Endodermal cell (in vitro differentiated cells): ENCODE measurements at regions not wholly inside any gene's neighbourhood (a gene's known extent, or its start where the extent isn't known, plus 50 kb on each side); places are given as distances from the start of the nearest gene placed in this dataset.

Source experiments
- DNase-seq: peaks from one replicate; pipeline ENCODE4 v3.0.0-alpha.2; 2017
- H3K27ac ChIP-seq: 2 replicates; pipeline ENCODE4 v1.5.1; 2013; ENCODE audit warnings: mild to moderate bottlenecking, low read depth, low read length, moderate library complexity
- H3K27me3 ChIP-seq: 2 replicates; pipeline ENCODE4 v1.6.1; 2013; ENCODE audit warnings: mild to moderate bottlenecking, low read length, moderate library complexity; ENCODE audit not compliant: insufficient read depth, control insufficient read depth, poor library complexity, severe bottlenecking
- H3K36me3 ChIP-seq: 2 replicates; pipeline ENCODE4 v1.7.0; 2013; ENCODE audit warnings: mild to moderate bottlenecking, low read length, moderate library complexity; ENCODE audit not compliant: control insufficient read depth, insufficient read depth
- H3K4me1 ChIP-seq: one replicate; pipeline ENCODE4 v1.7.0; 2013; ENCODE audit warnings: low read length; ENCODE audit not compliant: control insufficient read depth, insufficient read depth
- H3K4me3 ChIP-seq: 2 replicates; pipeline ENCODE4 v1.5.1; 2013; ENCODE audit warnings: mild to moderate bottlenecking, low read length, moderate library complexity
- H3K9ac ChIP-seq: 2 replicates; pipeline ENCODE4 v1.6.1; 2013; ENCODE audit warnings: mild to moderate bottlenecking, low read length, moderate library complexity; ENCODE audit not compliant: poor library complexity, severe bottlenecking; ENCODE audit errors: extremely low read depth
- H3K9me3 ChIP-seq: 2 replicates; pipeline ENCODE4 v1.6.1; 2013; ENCODE audit warnings: mild to moderate bottlenecking, low read length, moderate library complexity; ENCODE audit not compliant: control insufficient read depth
- H3K27ac Mint-ChIP-seq: 2 replicates; pipeline ENCODE4 v1.8.0; 2020; ENCODE audit warnings: mixed read lengths
- H3K27me3 Mint-ChIP-seq: 2 replicates; pipeline ENCODE4 v1.8.0; 2021; ENCODE audit warnings: mild to moderate bottlenecking, mixed read lengths; ENCODE audit not compliant: insufficient read depth
- H3K36me3 Mint-ChIP-seq: 2 replicates; pipeline ENCODE4 v1.8.0; 2020; ENCODE audit warnings: low read depth, mixed read lengths
- H3K4me1 Mint-ChIP-seq: 2 replicates; pipeline ENCODE4 v1.8.0; 2020; ENCODE audit warnings: mixed read lengths
- H3K4me3 Mint-ChIP-seq: 2 replicates; pipeline ENCODE4 v1.8.0; 2020; ENCODE audit warnings: mild to moderate bottlenecking, moderate library complexity, mixed read lengths
- H3K9me3 Mint-ChIP-seq: 2 replicates; pipeline ENCODE4 v1.8.0; 2020; ENCODE audit warnings: mild to moderate bottlenecking, mixed read lengths
- CTCF ChIP-seq: fragments of 200-600 bp; sonication (generic); conservative IDR thresholded peaks from 2 replicates; pipeline ENCODE4 v1.5.0; 2021; ENCODE audit warnings: antibody characterized with exemption, mild to moderate bottlenecking
- WGBS, 2 experiments: methylation state at CpG; one replicate each; pipeline versions ENCODE4 v1.1.5 to v1.1.7; 2013; ENCODE audit warnings: missing lambda C conversion rate in 2 of 2, mixed read lengths in 1 of 2; ENCODE audit not compliant: insufficient coverage in 1 of 2, insufficient read length in 1 of 2; 5-methylcytosine and 5-hydroxymethylcytosine counted together

GRCh38 chr3:73926360-73927202 lies 301.8 kb upstream of the PDZRN3 start:
- no peaks in the 10 kb centered on the region for H3K9me3 Mint-ChIP-seq
- no peaks in the 10 kb centered on the region for H3K9me3 ChIP-seq
- no peak for TF ChIP-seq CTCF
- no peak overlapping the region for H3K4me3 ChIP-seq
- 77 to 81% methylated on average over 3 to 5 of the region's 5 CpGs for WGBS, 2 experiments
- no peak overlapping the region for H3K27ac Mint-ChIP-seq
- H3K4me1 ChIP-seq, result no peaks in the 10 kb centered on the region
- no peak overlapping the region for H3K4me3 Mint-ChIP-seq
- H3K27ac ChIP-seq, result no peak overlapping the region
- no peaks in the 10 kb centered on the region for H3K27me3 Mint-ChIP-seq
- H3K4me1 Mint-ChIP-seq, result no peaks in the 10 kb centered on the region
- H3K36me3 Mint-ChIP-seq, result no peaks in the 10 kb centered on the region
- H3K9ac ChIP-seq, result no peak overlapping the region
- no peaks in the 10 kb centered on the region for H3K36me3 ChIP-seq
- H3K27me3 ChIP-seq, result no peaks in the 10 kb centered on the region
- DNase-seq, result peak; percentile 59

- H3K27me3 ChIP-seq, result no peaks in the 10 kb centered on the region
- no peak for TF ChIP-seq CTCF
- H3K27ac Mint-ChIP-seq, result no peak overlapping the region
- H3K36me3 Mint-ChIP-seq, result no peaks in the 10 kb centered on the region
- WGBS, 2 experiments, result 89 to 100% methylated on average over 1 to 3 of the region's 3 CpGs
- H3K4me1 ChIP-seq, result no peaks in the 10 kb centered on the region
- no peak overlapping the region for H3K27ac ChIP-seq
- no peak for DNase-seq
- no peaks in the 10 kb centered on the region for H3K4me1 Mint-ChIP-seq
- H3K4me3 Mint-ChIP-seq, result no peak overlapping the region
- H3K9me3 ChIP-seq, result no peaks in the 10 kb centered on the region
- no peaks in the 10 kb centered on the region for H3K27me3 Mint-ChIP-seq
- H3K36me3 ChIP-seq, result no peaks in the 10 kb centered on the region
- no peaks in the 10 kb centered on the region for H3K9me3 Mint-ChIP-seq
- H3K4me3 ChIP-seq, result no peak overlapping the region
- no peak overlapping the region for H3K9ac ChIP-seq
Observed at GRCh38 chr3:73925011-73925410, 300.3 kb upstream of the PDZRN3 start.

GRCh38 chr3:73924048-73924447 lies 299.3 kb upstream of the PDZRN3 start:
- H3K36me3 ChIP-seq, result no peaks in the 10 kb centered on the region
- no peaks in the 10 kb centered on the region for H3K36me3 Mint-ChIP-seq
- no peaks in the 10 kb centered on the region for H3K27me3 ChIP-seq
- no peak overlapping the region for H3K27ac ChIP-seq
- H3K4me1 Mint-ChIP-seq, result no peaks in the 10 kb centered on the region
- H3K27me3 Mint-ChIP-seq, result no peaks in the 10 kb centered on the region
- no peak overlapping the region for H3K4me3 Mint-ChIP-seq
- no peak overlapping the region for H3K9ac ChIP-seq
- H3K4me1 ChIP-seq, result no peaks in the 10 kb centered on the region
- no peak for TF ChIP-seq CTCF
- H3K27ac Mint-ChIP-seq, result no peak overlapping the region
- no peak overlapping the region for H3K4me3 ChIP-seq
- H3K9me3 ChIP-seq, result no peaks in the 10 kb centered on the region
- H3K9me3 Mint-ChIP-seq, result no peaks in the 10 kb centered on the region
- WGBS, 2 experiments, result 95% methylated on average over 5 of the region's 6 CpGs; no CpG with 5 or more reads in 1 of the 2 experiments
- no peak for DNase-seq
